Neuronal stem cell (in vitro differentiated cells): ENCODE measurements at regions not wholly inside any gene's neighbourhood (a gene's known extent, or its start where the extent isn't known, plus 50 kb on each side); places are given as distances from the start of the nearest gene placed in this dataset.

Experiments
- DNase-seq: peaks from one replicate; pipeline ENCODE4 v3.0.0-alpha.2; 2013; ENCODE audit warnings: low spot score
- H2AFZ ChIP-seq: one replicate; pipeline ENCODE4 v1.6.1; 2013; ENCODE audit warnings: mild to moderate bottlenecking, low read length, inconsistent platforms
- H2AK5ac ChIP-seq: 2 replicates; pipeline ENCODE4 v1.6.1; 2013; ENCODE audit warnings: low read depth, mild to moderate bottlenecking, inconsistent platforms, low read length, moderate library complexity, mixed read lengths
- H2BK120ac ChIP-seq: 2 replicates; pipeline ENCODE4 v1.6.1; 2013; ENCODE audit warnings: low read depth, mild to moderate bottlenecking, inconsistent platforms, low read length, moderate library complexity, mixed read lengths
- H2BK12ac ChIP-seq: one replicate; pipeline ENCODE4 v1.6.1; 2013; ENCODE audit warnings: low read length, inconsistent platforms
- H2BK15ac ChIP-seq: 2 replicates; pipeline ENCODE4 v1.6.1; 2013; ENCODE audit warnings: mild to moderate bottlenecking, low read length, inconsistent platforms, mixed read lengths
- H2BK5ac ChIP-seq: one replicate; pipeline ENCODE4 v1.6.1; 2013; ENCODE audit warnings: inconsistent platforms, mild to moderate bottlenecking, low read length, moderate library complexity
- H3K14ac ChIP-seq: one replicate; pipeline ENCODE4 v1.6.1; 2013; ENCODE audit warnings: low read length, inconsistent platforms
- H3K18ac ChIP-seq: 2 replicates; pipeline ENCODE4 v1.6.1; 2013; ENCODE audit warnings: low read length, inconsistent platforms
- H3K23ac ChIP-seq: 2 replicates; pipeline ENCODE4 v1.6.1; 2013; ENCODE audit warnings: low read depth, mild to moderate bottlenecking, mixed read lengths, low read length, inconsistent platforms; ENCODE audit not compliant: poor library complexity
- H3K27ac ChIP-seq: replicated peaks from 3 replicates; pipeline ENCODE4 v1.5.1; 2013; ENCODE audit warnings: low read length, inconsistent platforms
- H3K27me3 ChIP-seq, 3 experiments: 2 replicates each; pipeline ENCODE4 v1.6.1; 2013; ENCODE audit warnings: low read length in 3 of 3, mild to moderate bottlenecking in 2 of 3, inconsistent platforms in 1 of 3, low read depth in 1 of 3, mixed read lengths in 1 of 3, moderate library complexity in 1 of 3; ENCODE audit not compliant: control insufficient read depth in 3 of 3, insufficient read depth in 3 of 3
- H3K36me3 ChIP-seq, 2 donors: replicated peaks in 1 of 2; 2 replicates each; pipeline ENCODE4 v1.6.1; 2013; ENCODE audit warnings: low read length in 2 of 2; ENCODE audit not compliant: control insufficient read depth in 2 of 2, insufficient read depth in 2 of 2
- H3K4ac ChIP-seq: 2 replicates; pipeline ENCODE4 v1.6.1; 2013; ENCODE audit warnings: inconsistent platforms, mild to moderate bottlenecking, low read length, moderate library complexity
- H3K4me1 ChIP-seq, 2 donors: 1 replicate in 1 of 2; 2 replicates in 1 of 2; pipeline ENCODE4 v1.6.1; 2013; ENCODE audit warnings: low read length in 2 of 2, low read depth in 1 of 2; ENCODE audit not compliant: control insufficient read depth in 2 of 2, insufficient read depth in 1 of 2
- H3K4me2 ChIP-seq: one replicate; pipeline ENCODE4 v1.6.1; 2013; ENCODE audit warnings: mild to moderate bottlenecking, low read length, inconsistent platforms; ENCODE audit not compliant: insufficient read depth, poor library complexity, severe bottlenecking
- H3K4me3 ChIP-seq, 2 donors: 2 replicates each; pipeline ENCODE4 v1.5.1; 2013; ENCODE audit warnings: low read length in 2 of 2, mild to moderate bottlenecking in 2 of 2, inconsistent platforms in 1 of 2, moderate library complexity in 1 of 2
- H3K79me1 ChIP-seq: one replicate; pipeline ENCODE4 v1.6.1; 2013; ENCODE audit warnings: low read depth, mild to moderate bottlenecking, inconsistent platforms, low read length, moderate library complexity
- H3K9ac ChIP-seq: one replicate; pipeline ENCODE4 v1.6.1; 2013; ENCODE audit warnings: mild to moderate bottlenecking, low read depth, low read length, inconsistent platforms; ENCODE audit not compliant: poor library complexity
- H3K9me3 ChIP-seq, 2 donors: replicated peaks in 1 of 2; 2 replicates each; pipeline versions ENCODE3 to v1.6.1; 2013; ENCODE audit warnings: low read length in 2 of 2, mild to moderate bottlenecking in 2 of 2, inconsistent platforms in 1 of 2, low read depth in 1 of 2, mixed read lengths in 1 of 2, moderate library complexity in 1 of 2; ENCODE audit not compliant: control insufficient read depth in 2 of 2, insufficient read depth in 1 of 2
- H4K8ac ChIP-seq: one replicate; pipeline ENCODE4 v1.6.1; 2013; ENCODE audit warnings: low read depth, mild to moderate bottlenecking, inconsistent platforms, low read length, moderate library complexity
- H4K91ac ChIP-seq: one replicate; pipeline ENCODE4 v1.6.1; 2013; ENCODE audit warnings: low read length, low read depth, mild to moderate bottlenecking, inconsistent platforms; ENCODE audit not compliant: poor library complexity
- WGBS, 2 donors: extraction: QIAGEN DNeasy Blood & Tissue Kit; methylation state at CpG; one replicate each; pipeline ENCODE4 v1.1.7; 2013; ENCODE audit warnings: missing lambda C conversion rate in 2 of 2, mixed read lengths in 1 of 2; ENCODE audit not compliant: insufficient read length in 2 of 2, insufficient replicate concordance in 1 of 2; ENCODE audit errors: extremely low coverage in 2 of 2; 5-methylcytosine and 5-hydroxymethylcytosine counted together

DNA sequence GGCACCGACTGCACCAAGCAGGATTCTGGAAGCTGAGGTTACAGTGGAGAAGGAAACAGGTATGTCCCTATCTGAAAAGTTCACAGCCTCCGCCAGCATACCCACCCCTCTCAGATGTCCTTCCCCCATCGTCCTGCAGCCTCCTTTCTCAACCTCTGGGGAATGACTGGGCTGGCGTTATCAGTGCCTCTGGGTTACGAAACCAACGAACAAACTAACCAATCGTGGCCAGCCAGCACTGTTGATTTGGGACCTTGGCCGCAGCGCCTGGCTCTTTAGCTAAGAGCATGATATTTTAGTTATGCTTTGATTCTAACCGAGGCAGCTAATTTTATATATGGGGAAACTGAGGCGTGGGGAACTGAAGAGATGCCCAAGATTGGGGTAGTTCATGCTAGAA is 233.0 kb downstream of the TFCP2L1 start:
- no CpG with 5 or more reads among the region's 11 CpGs for WGBS, 2 donors
- no peak overlapping the region for H4K91ac ChIP-seq
- H3K27me3 ChIP-seq, result peaks cover 0 to under 1% (median 0%) of the 10 kb centered on the region in 3 experiments
- no peaks in the 10 kb centered on the region for H3K36me3 ChIP-seq
- no peak overlapping the region for H2AK5ac ChIP-seq
- no peak overlapping the region for H3K9ac ChIP-seq
- no peak for DNase-seq
- H3K4me1 ChIP-seq, result no peaks in the 10 kb centered on the region
- no peak overlapping the region for H3K4me3 ChIP-seq
- no peak overlapping the region for H2BK15ac ChIP-seq
- no peak overlapping the region for H3K18ac ChIP-seq
- no peak overlapping the region for H3K14ac ChIP-seq
- H3K27ac ChIP-seq, result no peak overlapping the region
- H2BK12ac ChIP-seq, result no peak overlapping the region
- peaks cover 5 to 7% of the 10 kb centered on the region in 2 donors for H3K9me3 ChIP-seq
- H3K23ac ChIP-seq, result no peak overlapping the region
- no peaks in the 10 kb centered on the region for H3K79me1 ChIP-seq
- no peak overlapping the region for H3K4me2 ChIP-seq
- H3K4ac ChIP-seq, result no peak overlapping the region
- no peak overlapping the region for H2BK5ac ChIP-seq
- H4K8ac ChIP-seq, result no peak overlapping the region
- H2AFZ ChIP-seq, result no peak overlapping the region
- H2BK120ac ChIP-seq, result no peak overlapping the region

DNA sequence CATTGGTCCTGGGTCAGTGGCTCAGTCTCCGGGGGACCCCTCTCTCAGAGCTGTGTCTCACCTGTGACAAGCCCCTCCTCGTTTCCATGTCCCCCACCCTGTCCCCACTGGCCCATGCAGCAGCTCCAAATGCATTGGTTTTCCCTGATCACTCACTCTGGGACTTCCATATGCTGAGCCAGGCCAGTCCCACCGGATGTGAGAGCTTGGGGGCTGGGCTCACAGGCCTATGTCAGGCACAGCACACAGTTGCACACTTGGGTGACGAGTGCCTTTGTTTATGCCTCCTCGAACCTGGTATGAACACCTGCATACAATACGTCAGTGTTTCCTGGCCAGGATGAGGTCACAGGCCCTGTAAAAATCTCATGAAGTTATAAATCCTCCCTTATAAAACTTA is 232.5 kb downstream of the TFCP2L1 start:
- Histone ChIP-seq H3K18ac (no peak overlapping the region), H4K91ac (no peak overlapping the region), H3K4me1 (no peaks in the 10 kb centered on the region), H2AK5ac (no peak overlapping the region), H2AFZ (no peak overlapping the region), H2BK5ac (no peak overlapping the region), H3K23ac (no peak overlapping the region), H3K9me3 (peaks cover 5 to 7% of the 10 kb centered on the region in 2 donors), H3K4me3 (no peak overlapping the region), H2BK12ac (no peak overlapping the region), H3K4me2 (no peak overlapping the region), H3K36me3 (no peaks in the 10 kb centered on the region), H3K27ac (no peak overlapping the region), H4K8ac (no peak overlapping the region), H2BK120ac (no peak overlapping the region), H3K79me1 (no peaks in the 10 kb centered on the region), H3K14ac (no peak overlapping the region), H3K9ac (no peak overlapping the region), H2BK15ac (no peak overlapping the region), H3K27me3 (no peaks in the 10 kb centered on the region), H3K4ac (no peak overlapping the region)
- DNase-seq, result no peak
- WGBS, 2 donors, result no CpG with 5 or more reads among the region's 6 CpGs

DNA sequence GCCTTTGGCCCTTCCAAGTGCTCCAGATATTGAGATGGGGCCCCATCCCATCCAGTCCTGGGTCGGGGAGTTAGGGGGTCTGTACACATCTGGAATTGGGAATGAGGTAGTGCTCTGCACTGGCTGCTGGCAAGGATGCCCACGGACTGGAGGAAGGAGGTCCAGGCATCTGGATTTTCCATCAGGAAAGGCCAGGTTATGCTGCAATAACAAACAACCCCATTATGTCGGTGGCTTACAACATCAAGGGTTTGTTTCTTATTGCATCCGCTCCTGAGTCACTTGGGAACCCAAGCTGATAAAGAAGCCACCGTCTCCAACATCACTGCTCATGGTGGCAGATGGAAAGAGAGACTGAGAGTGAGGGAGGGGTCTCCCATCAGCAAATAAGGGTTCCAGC is 229.9 kb downstream of the TFCP2L1 start:
- Histone ChIP-seq H3K18ac (no peak overlapping the region), H3K4me2 (no peak overlapping the region), H3K9ac (peak overlapping the region; percentile 71), H2BK12ac (no peak overlapping the region), H3K4me3 (no peak overlapping the region), H4K8ac (no peak overlapping the region), H3K9me3 (peaks cover 5 to 7% of the 10 kb centered on the region in 2 donors), H2BK120ac (no peak overlapping the region), H3K79me1 (no peaks in the 10 kb centered on the region), H2AK5ac (no peak overlapping the region), H3K4ac (no peak overlapping the region), H3K4me1 (no peaks in the 10 kb centered on the region), H2BK5ac (no peak overlapping the region), H3K23ac (no peak overlapping the region), H3K27me3 (peaks cover 0 to 4% (median 0%) of the 10 kb centered on the region in 3 experiments), H2AFZ (no peak overlapping the region), H3K27ac (no peak overlapping the region), H2BK15ac (no peak overlapping the region), H4K91ac (no peak overlapping the region), H3K36me3 (no peaks in the 10 kb centered on the region), H3K14ac (no peak overlapping the region)
- no CpG with 5 or more reads among the region's 5 CpGs for WGBS, 2 donors
- DNase-seq, result no peak

DNA sequence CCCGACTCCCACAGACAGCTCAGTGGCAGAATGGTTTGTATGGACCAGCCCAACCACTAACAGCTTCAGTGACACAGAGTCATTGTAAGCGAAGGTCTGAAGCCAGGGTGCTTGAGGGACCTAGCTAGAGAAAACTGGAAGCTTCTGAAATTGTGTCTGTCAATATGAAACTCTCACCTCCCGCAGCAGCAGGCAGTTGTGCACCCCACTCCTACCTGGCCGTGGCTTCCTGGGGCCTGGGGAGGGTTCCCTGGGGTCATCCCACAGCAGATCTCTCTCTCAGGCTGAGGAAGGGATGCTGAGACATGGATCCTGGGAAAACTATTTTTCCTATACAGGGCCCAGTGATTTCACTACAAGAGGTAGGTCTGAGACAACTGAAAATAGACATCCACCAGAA is 229.5 kb downstream of the TFCP2L1 start:
- no peaks in the 10 kb centered on the region for H3K4me1 ChIP-seq
- H3K36me3 ChIP-seq, result no peaks in the 10 kb centered on the region
- H2AK5ac ChIP-seq, result no peak overlapping the region
- peaks cover 4 to 7% of the 10 kb centered on the region in 2 donors for H3K9me3 ChIP-seq
- H2BK15ac ChIP-seq, result no peak overlapping the region
- peaks cover 0 to 4% (median 0%) of the 10 kb centered on the region in 3 experiments for H3K27me3 ChIP-seq
- no peak overlapping the region for H2BK5ac ChIP-seq
- H2BK120ac ChIP-seq, result no peak overlapping the region
- no peak for DNase-seq
- no peak overlapping the region for H2AFZ ChIP-seq
- no peak overlapping the region for H4K8ac ChIP-seq
- no peak overlapping the region for H3K4me3 ChIP-seq
- no peak overlapping the region for H3K23ac ChIP-seq
- no peak overlapping the region for H3K4me2 ChIP-seq
- no CpG with 5 or more reads among the region's 4 CpGs for WGBS, 2 donors
- no peak overlapping the region for H3K14ac ChIP-seq
- no peak overlapping the region for H3K18ac ChIP-seq
- no peak overlapping the region for H3K27ac ChIP-seq
- H3K9ac ChIP-seq, result peak overlapping the region; percentile 71
- no peak overlapping the region for H4K91ac ChIP-seq
- H2BK12ac ChIP-seq, result no peak overlapping the region
- H3K4ac ChIP-seq, result no peak overlapping the region
- H3K79me1 ChIP-seq, result no peaks in the 10 kb centered on the region
